Urinary bladder (tissue), 3 donors: ENCODE measurements at regions not wholly inside any gene's neighbourhood (a gene's known extent, or its start where the extent isn't known, plus 50 kb on each side); places are given as distances from the start of the nearest gene placed in this dataset.

ENCODE experiments used
- DNase-seq: peaks from one replicate; pipeline ENCODE4 v3.0.0-alpha.2; 2015; ENCODE audit errors: extremely low spot score
- H3K27ac ChIP-seq: one replicate; pipeline ENCODE4 v1.5.1; 2013; ENCODE audit warnings: low read depth, mild to moderate bottlenecking, moderate library complexity
- H3K36me3 ChIP-seq: one replicate; pipeline ENCODE4 v1.6.1; 2013; ENCODE audit warnings: mild to moderate bottlenecking, moderate library complexity; ENCODE audit not compliant: insufficient read depth
- H3K4me1 ChIP-seq: one replicate; pipeline ENCODE4 v1.6.1; 2013; ENCODE audit warnings: mild to moderate bottlenecking, moderate library complexity; ENCODE audit not compliant: insufficient read depth
- H3K4me3 ChIP-seq: one replicate; pipeline ENCODE4 v1.5.1; 2013; ENCODE audit warnings: low read depth, low read length
- WGBS: extraction: QIAGEN DNeasy Blood & Tissue Kit; methylation state at CpG from one replicate; pipeline ENCODE4 v1.1.7; 2013; 5-methylcytosine and 5-hydroxymethylcytosine counted together
- donor health status: healthy with polysubstance abuse.
- donor health status: healthy.

DNA sequence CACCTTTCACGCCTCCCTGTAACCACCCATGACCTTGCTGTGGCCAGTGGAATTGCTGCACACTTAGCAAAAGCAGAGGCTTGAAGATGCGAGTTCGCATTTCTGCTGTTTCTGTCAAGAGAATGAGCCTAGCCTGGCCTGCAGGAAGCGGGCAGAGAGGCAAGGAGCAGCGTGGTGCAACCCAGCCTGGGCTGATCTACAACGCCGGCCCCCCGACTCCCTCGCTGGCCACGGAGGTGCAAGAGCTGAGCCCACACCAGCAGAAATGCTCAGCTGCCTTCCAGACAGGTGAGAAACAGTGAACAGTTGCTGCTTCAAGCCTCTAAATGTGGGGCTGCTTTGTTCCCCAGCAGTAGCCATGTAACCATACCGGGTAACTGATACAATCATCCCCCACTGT, 116.4 kb downstream of the NCOR2 start:
- Histone ChIP-seq H3K36me3 (no peaks in the 10 kb centered on the region), H3K4me1 (no peaks in the 10 kb centered on the region), H3K4me3 (no peak overlapping the region), H3K27ac (no peak overlapping the region)
- no peak for DNase-seq
- 88% methylated on average over 11 of the region's 11 CpGs for WGBS

DNA sequence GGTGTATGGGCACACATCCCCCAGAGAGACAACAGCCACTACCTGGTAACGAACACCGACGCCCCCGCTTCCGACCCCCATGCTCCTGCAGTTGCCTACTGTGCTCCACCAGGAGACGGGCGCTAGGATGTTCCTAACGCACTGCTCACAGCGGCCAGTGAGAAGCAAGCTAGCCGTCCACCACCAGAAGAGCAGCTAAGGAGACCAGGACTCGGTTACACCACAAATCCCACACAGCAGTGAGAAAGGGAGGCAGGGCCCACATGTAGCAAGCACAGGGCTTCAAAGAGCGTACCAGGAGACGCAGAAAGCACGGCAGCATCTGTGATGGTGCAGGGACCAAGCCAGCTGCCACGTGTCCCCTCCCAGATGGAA, 117.0 kb downstream of the NCOR2 start:
- WGBS: 92% methylated on average over 15 of the region's 15 CpGs
- Histone ChIP-seq H3K4me1 (no peaks in the 10 kb centered on the region), H3K36me3 (no peaks in the 10 kb centered on the region), H3K27ac (no peak overlapping the region), H3K4me3 (no peak overlapping the region)
- no peak for DNase-seq

DNA sequence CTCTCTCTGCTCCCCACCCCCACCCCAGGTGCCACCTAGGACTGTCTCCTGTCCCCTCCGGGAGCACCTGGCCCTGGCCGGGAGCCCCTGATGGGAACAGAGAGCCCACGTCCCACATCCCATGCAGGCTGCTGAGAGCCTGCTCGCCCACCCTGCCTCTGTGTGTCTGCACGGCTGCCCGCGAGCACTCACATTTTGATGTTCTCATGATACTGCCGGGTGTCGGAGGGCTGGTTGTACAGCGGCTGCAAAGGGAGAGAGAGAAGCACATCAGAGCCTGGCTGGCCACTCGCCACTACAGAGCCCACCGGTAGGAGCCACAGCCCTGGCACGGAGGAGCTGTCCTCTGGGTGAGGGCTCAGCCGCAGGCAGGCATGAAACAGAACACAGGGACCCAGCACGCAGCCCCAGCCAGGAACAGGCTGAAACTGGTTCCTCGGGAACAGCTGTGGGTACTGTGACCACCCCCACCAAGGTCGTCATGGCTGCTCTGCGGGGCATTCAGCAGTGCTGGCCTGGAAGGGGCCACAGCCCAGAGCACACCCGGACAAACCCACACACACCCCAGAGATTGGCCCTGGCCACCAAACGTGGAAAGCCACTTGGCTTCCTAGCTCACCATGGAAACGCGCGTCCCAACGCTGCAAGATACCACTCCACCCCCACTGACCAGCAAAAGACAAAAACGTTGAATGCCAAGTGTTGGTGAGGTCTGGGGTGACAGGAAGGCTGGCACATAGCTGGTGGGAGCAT, 117.6 kb downstream of the NCOR2 start:
- no peak overlapping the region for H3K4me3 ChIP-seq
- H3K27ac ChIP-seq: no peak overlapping the region
- no peak for DNase-seq
- H3K4me1 ChIP-seq: no peaks in the 10 kb centered on the region
- H3K36me3 ChIP-seq: no peaks in the 10 kb centered on the region
- 80% methylated on average over 25 of the region's 25 CpGs for WGBS

DNA sequence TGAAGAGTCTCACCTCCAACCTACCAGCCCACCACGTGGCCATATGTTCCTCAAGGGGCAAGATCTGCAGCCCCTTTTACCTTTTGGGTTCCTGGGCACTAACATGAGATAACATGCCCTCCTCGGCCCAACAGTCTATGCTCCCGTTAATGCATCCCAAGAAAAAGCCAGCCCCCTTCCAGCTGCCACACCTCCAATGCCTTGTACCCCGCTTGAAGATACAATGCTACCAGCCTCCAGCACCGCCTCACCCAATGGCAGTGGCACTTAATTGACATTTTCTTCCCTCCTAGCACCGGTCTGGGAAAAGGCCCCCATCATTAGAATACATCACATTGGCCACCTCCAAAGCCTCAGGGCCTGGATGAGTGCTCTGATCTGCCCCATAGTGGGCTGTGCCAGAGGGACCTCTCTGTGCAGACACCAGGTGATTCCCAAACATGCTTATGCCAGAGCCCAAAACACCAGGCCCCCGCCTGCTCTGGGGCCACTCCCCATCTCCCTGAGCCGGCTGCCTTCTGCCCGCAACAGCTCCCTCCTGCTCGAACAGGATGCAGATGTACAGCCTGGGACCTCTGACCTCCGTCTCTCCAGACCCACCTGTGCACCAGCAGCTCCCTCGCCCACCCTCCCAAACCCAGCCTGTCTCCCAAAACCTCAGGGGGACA, 118.3 kb downstream of the NCOR2 start:
- Histone ChIP-seq H3K4me1 (no peaks in the 10 kb centered on the region), H3K4me3 (no peak overlapping the region), H3K27ac (no peak overlapping the region), H3K36me3 (no peaks in the 10 kb centered on the region)
- DNase-seq: no peak
- 88% methylated on average over 12 of the region's 12 CpGs for WGBS

DNA sequence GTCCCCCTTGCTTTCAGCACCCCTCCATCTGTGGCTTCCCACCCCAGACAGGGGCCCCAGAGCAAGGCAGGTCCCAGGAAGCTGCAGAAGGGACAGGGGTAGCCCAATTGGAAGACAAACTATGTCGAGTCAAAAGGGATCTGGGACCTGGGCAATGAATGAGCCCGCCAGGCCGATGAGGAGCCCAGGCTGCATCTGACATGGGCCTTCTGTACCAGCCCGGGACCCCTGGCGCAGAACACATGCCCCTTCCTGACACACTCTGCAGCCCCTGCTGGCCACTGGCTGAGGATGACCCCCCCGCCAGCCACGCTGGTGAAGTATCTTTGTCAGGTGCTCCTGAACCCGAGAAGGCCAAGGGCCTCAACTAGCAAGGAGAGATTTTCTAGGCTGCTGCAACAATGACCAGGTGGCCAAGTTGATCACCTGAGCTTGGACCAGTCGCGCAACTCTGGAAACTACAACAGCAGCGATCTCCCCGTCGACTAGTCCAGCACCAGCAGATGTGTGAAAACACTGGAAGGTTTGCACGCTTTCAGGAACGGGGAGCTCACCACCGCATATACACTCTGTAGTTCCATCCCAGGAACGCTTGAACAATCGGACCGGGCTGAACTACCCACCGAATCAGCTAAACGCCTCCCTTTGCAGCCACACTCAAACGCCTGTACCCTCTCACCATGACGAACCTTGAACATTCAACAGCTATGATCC, 119.0 kb downstream of the NCOR2 start:
- WGBS: 91% methylated on average over 23 of the region's 23 CpGs
- H3K36me3 ChIP-seq: no peaks in the 10 kb centered on the region
- no peak overlapping the region for H3K27ac ChIP-seq
- H3K4me3 ChIP-seq: no peak overlapping the region
- DNase-seq: no peak
- H3K4me1 ChIP-seq: no peaks in the 10 kb centered on the region

DNA sequence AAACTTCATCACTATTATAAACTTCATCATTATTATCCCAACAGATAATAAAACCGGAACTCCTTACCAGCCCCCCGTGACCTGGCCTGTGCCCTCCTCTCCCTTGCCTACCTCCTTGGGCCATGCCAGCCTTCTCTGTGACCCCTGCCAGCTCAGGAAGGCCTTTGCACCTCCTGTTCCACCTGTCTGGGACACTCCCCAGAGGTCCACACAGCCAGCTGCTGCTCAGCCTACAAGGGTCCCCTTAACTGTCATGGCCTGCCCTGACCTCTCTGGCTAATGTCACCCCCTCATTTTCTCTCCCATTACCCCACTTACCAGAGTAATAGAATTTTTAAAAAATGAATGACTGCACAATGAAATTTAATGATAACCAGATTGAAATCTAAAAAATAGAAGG, 121.0 kb downstream of the NCOR2 start:
- Histone ChIP-seq H3K36me3 (peaks cover 2% of the 10 kb centered on the region), H3K4me3 (no peak overlapping the region), H3K27ac (no peak overlapping the region), H3K4me1 (no peaks in the 10 kb centered on the region)
- WGBS: 86% methylated on average over 2 of the region's 2 CpGs
- no peak for DNase-seq

DNA sequence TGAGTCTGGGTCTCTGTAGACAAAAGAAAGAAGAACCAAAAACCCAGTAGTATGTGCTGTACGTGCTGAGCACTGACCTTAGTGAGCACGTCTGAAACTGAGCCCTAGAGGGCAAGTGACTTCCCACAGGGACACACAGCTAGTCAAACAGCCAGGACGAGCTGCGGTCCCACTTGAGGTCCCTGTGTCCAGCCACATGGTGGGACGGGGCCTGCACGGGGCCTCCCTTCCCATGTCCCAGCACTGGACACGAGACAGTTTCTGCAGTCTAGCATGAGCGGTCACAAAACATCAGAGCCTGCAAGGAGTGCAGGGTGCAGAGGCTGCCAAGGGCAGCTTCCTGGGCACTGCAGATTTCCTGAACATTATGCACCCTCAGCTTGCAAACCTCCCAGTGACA, 121.6 kb downstream of the NCOR2 start:
- WGBS: 89% methylated on average over 8 of the region's 8 CpGs
- no peak for DNase-seq
- Histone ChIP-seq H3K4me1 (no peaks in the 10 kb centered on the region), H3K27ac (no peak overlapping the region), H3K4me3 (no peak overlapping the region), H3K36me3 (peaks cover 2% of the 10 kb centered on the region)

DNA sequence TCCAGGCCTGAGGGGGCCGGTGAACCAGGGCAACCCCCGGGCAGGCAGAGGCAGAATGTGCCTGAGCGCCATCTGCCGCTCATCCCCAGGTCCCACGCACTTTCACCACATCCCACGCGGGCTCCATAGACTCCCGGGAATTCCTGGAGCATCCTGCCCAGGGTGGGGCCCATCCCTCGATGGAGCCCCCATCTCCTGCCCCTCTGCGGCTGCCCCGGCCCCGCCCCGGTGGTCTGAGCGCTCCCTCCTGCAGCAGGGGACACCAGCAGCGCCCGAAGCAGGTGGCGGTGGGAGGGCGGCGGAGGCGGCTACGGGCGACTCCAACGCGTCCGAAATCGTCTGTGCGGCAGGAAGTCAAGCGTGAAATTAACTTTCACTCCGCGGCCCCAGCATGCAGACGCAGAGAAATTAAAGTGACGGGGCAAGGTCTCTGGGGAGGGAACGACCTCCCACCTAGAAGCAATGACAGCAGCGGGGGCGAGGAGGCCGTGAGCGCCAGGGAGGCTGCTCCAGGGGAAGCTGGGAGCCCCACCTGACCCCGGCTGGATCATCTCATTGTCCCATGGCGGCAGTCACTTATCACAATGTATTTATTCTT, 122.2 kb downstream of the NCOR2 start:
- Histone ChIP-seq H3K27ac (no peak overlapping the region), H3K36me3 (peaks cover 2% of the 10 kb centered on the region)

DNA sequence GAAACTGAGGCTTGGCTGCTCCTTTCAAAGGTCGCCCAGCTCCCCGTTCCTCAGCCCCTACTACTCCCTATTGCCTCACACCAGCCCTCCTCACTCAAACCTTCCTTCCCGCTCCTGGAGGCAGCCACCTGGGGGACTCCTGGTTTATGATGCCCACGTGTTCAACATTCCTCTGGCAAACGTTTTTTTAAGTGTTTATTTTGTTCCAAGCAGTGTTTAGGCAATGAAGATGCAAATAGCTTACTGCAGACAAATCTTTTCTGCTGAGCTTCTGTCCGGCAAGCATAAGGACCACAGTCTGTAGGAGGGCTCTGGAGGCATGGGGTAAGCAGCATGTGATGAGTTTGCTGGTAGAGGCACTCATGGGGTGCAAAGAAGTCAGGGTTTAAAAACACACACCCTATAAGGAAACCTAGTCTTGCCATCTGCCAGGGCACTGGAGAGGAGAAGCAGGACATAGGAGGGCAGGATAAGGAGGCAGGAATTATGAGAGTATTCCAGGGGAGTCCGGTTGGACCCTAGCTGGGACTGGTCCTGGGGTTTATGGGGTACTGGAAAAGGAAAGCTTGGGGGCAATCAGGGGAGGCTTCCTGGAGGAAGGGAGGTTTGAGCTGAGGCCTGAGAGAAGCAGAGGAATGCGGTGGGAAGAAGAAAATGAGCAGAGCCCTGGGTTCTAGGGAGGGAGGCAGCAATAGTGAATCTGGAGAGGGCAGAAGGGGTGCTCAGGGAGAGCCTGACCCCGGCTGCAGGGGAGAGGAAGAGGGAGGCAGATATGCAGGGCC, 123.3 kb downstream of the NCOR2 start:
- Histone ChIP-seq H3K27ac (no peak overlapping the region), H3K4me1 (no peaks in the 10 kb centered on the region), H3K36me3 (peaks cover 2% of the 10 kb centered on the region), H3K4me3 (no peak overlapping the region)
- no peak for DNase-seq
- 66% methylated on average over 9 of the region's 9 CpGs for WGBS

More for the DNA sequence above, 122.2 kb downstream of the NCOR2 start:
- Histone ChIP-seq H3K4me3 (no peak overlapping the region), H3K4me1 (no peaks in the 10 kb centered on the region)
- DNase-seq: no peak
- WGBS: 85% methylated on average over 39 of the region's 39 CpGs

DNA sequence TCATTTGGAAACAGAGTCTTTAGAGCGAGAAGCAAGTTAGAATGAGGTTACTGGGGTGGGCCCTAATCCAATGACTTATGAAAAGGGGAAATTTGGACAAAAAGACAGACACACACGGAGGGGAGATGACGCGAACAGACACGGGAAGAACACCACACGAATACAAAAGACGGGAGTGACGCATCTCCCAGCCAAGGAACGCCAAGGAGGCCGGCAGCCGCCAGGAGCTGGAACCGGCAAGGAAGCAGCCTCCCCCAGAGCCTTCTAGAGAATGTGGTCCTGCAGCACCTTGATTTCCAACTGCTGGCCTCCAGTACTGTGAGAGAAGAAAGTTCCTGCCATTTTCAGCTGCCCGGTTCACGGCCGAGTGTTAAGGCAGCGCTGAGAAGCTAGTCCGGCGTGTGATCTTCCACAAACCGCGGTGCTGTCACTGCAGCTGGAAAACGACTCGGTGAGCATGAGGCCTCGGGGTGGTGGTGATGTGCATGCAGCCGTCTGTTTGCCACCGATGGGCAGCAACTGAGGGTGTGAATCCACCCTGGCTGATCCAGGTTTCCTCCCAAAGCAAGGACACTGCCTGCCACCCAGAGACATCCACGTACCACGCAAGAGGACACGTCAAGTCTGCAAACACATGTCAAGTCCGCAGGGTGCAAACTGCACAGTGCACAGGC, 124.5 kb downstream of the NCOR2 start:
- Histone ChIP-seq H3K4me3 (no peak overlapping the region), H3K4me1 (no peaks in the 10 kb centered on the region), H3K27ac (no peak overlapping the region), H3K36me3 (peaks cover 2% of the 10 kb centered on the region)
- 89% methylated on average over 29 of the region's 29 CpGs for WGBS
- no peak for DNase-seq

DNA sequence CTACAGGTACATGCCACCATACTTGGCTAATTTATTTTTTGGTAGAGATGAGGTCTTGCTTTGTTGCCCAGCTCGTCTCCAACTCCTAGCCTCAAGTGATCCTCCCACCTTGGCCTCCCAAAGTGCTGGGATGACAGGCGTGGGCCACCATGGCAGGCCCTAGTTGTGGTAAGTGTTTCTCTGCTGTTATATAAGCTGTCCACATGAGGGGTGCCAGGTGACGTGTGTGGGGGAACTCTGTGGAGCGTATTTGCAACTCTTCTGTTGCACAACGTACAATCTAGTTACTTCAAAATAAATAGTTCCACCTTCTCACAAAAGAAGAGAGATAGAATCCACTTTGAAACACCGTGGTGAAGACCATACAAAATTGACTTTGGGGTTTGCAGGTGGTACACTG, 125.1 kb downstream of the NCOR2 start:
- DNase-seq: no peak
- WGBS: 85% methylated on average over 6 of the region's 6 CpGs
- Histone ChIP-seq H3K4me3 (no peak overlapping the region), H3K27ac (no peak overlapping the region), H3K36me3 (peaks cover 2% of the 10 kb centered on the region), H3K4me1 (no peaks in the 10 kb centered on the region)

DNA sequence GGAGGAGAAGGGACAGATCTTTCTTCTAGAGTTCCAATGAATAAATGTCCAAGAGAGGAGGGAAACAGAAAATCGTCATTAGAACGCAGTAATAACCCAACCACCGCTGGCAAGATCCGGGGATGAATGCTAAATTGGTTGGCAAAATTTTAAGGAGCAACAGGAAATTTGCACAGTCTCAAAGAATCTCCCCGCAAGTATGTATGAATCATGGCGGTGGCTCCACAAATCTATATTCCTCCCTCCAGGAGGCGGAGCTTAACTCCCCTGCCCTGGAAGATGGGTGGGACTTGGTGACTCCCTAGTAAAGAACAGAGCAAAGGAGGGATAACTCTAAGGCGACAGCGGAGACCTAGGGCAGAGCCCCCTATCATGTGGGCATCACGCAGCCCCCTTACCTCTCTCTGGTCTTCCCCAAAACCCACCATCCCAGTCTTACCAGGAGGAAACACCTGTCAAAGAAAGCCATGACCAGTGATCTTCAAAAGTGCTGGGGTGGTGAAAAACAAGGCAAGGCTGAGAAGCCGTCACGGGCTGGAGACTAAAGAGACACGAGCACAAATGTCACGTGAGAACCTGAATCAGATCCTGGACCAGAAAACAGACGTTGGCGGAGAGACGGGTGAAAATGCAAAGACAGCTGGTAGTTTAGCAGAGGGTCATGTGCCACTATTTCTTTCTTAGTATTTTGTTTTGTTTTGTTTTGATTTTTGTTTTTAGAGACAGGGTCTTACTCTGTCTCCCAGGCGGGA, 125.8 kb downstream of the NCOR2 start:
- WGBS: 76% methylated on average over 18 of the region's 18 CpGs
- Histone ChIP-seq H3K27ac (peak overlapping the region; percentile 11), H3K4me3 (no peak overlapping the region), H3K4me1 (no peaks in the 10 kb centered on the region), H3K36me3 (peaks cover 2% of the 10 kb centered on the region)
- no peak for DNase-seq
